GM18858 (cell line): ENCODE measurements at regions not wholly inside any gene's neighbourhood (a gene's known extent, or its start where the extent isn't known, plus 50 kb on each side); places are given as distances from the start of the nearest gene placed in this dataset.

Experiments used
- ATAC-seq: cut with Tn5 transposase; IDR thresholded peaks from one replicate; pipeline ENCODE4 v1.9.1; 2021; ENCODE audit not compliant: unreplicated experiment

DNA sequence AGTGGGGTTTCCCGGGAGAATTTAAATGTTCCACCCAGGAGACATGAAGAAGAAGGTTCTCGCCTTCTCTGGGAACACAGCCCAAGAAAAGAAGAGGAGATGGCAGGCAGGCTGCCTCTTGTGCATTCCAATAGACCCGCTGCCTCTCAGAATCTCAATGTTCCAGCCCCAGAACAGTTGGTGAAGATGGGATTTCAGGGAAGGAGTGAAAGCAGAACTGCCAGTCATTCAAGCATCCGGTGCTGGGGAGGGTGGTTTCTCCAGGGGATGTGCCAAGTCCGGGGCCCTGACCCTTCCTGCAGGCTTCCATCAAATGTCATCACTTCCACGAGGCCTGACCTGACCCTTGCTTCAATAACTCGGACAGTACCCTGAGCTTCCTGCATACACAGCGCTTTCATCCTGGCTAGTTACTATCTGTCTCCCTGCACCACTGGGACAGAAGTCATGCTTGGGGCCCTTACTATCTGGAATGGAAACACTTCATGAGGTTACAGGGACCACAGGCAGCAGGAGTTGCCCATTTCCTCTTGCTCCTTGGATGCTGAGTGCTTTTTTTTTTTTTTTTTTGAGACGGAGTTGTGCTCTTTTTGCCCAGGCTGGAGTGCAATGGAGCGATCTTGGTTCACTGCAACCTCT is 386.6 kb upstream of the POU3F1 start:
- no peak for ATAC-seq

DNA sequence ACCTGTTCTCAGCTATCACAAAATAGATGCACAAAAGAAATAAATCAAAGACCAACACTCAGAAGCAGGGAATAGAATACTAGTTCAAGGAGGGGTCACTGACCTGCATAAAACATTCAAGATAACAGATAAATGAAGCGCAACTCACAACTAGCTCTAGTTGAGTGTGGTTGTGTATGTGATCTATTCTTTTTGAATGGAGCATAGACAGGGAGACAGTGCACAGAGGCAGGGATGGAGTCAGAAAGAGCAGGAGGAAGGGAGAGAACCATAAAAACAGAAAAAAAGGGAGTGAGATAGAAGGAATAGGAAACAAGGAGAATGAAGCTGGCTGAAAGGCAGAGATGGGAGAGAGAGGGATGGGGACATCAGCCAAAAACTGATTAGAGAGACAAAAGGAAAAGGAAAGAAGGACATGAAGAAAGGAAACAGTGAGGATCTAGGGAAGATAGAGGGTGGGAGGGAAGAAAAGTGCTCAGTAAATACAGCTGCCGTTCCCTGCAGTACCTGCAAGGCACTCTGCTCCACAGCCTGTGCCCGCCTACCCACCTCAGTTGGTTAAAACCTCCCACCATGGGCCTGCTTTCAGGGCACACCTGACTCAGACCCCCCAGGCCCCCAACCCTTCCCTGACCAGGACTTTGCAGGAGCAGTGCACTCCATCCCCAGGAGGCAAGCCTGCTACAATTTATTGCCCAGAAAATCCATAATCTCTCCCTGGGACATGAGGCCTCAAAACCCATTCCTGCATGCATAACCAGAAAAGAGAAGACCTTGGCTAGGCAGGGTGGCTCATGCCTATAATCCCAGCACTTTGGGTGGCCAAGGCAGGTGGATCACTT is 385.2 kb upstream of the POU3F1 start:
- ATAC-seq = no peak

DNA sequence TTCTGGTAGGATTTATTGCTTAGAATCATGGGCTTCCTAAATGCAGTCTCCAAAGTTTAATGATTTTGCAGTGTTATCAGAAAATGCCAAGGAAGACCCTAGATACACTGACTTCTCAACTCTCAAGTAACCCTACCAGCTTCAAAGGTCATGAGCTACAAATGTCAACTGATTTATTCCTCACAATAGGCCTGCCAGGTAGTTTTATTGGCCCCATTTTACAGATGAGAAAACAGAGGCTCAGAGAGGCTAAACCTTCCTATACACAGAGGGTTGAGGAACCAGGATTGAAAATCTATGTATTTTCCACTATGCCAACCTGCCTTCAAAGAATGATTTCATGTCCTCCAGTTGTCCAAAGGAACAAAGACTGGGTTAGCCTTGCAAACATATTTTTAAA is 384.4 kb upstream of the POU3F1 start:
- ATAC-seq = no peak

DNA sequence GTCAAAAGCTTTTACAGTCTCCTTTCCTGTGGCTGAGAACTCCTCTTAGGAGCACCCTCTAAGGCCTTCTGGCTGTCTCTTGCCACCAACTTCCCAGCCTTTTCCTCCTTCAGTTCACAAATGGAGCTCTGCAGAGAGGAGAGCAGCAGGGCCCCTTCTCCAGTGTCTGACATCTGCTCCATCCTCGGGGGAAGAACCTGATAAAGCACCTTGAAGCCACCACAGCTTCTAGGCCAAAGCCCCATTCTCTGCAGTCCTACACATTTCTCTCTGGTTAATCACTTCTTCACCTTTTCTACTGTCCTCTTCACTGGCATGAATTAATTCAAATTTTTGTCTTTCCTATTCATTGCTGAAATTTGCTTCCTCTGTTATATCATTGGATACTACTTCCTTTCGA is 378.1 kb upstream of the POU3F1 start:
- ATAC-seq = no peak

DNA sequence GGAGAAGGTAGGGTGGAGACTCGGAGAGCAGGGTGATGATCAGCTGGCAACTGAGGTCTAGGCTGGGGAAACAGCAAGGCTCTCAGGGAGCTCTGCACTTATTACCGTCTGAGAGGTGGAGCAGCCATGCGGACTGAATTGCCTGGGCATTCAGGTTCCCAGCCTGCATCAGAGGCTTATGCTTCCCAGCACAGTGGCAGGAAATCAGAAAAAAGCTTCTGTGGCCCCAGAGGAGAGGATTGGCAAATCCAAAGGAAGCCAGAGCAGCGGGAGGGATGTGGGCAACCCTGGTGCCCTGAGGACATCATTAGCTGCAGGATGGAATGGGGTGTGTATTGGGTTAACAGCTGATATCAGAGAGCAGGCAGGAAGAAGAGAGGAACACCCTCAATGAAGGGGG is 374.1 kb upstream of the POU3F1 start:
- no peak for ATAC-seq

DNA sequence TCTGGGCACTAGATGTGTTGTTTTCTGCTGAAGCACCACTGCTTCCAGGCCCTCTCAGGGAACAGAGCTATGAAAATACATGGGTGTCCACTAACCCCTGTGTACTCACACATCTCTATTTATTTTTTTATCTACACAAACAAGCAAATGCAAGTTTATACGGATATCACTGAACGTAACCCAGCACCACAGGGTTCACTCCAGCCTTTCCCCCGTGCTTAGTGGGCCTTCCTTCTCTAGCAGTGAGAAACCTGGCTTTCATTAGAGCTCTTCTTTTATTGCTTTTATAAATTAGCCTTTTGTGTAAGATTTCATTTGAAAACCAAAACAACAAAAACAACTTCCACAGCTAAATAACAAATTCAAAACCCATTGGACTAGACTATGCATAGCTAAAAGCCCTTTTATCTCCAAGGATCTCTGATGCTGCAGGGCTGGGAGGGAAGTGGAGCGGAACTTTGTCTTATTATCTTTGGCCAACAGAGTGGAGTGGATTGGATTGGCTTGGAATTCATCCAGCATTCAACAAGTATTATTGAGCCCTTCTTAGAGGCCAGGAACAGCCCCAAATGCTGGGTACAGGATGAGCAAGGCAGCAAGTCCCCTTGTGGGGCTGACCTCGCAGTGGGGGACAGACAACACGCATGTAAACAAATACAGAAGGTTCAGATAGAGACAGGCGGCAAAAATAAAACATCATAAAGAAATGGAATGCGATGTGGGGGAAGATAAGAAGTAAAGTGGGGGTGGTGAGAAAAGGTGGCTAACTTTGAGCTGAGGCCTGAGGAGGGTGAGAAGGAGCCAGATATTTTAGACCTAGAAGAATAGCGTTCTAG is 371.8 kb upstream of the POU3F1 start:
- no peak for ATAC-seq

DNA sequence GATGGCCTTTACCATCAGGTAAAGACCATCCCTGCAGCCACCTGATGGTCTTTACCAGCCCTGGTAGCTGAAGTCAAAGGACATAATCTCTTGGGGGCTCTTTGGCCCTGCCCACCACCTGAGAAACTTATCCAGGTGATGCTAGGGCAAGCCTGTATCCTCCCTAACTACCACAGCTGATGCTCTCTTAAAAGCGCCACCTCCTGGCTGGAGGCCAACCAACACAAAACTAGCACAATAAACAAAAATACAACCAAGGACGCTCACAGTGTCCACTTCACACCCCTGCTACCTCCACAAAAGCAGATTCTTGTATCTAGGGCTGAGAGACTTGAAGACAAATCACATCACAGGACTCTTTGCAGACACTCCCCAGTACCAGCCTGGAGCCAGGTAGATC is 357.1 kb upstream of the POU3F1 start:
- no peak for ATAC-seq

DNA sequence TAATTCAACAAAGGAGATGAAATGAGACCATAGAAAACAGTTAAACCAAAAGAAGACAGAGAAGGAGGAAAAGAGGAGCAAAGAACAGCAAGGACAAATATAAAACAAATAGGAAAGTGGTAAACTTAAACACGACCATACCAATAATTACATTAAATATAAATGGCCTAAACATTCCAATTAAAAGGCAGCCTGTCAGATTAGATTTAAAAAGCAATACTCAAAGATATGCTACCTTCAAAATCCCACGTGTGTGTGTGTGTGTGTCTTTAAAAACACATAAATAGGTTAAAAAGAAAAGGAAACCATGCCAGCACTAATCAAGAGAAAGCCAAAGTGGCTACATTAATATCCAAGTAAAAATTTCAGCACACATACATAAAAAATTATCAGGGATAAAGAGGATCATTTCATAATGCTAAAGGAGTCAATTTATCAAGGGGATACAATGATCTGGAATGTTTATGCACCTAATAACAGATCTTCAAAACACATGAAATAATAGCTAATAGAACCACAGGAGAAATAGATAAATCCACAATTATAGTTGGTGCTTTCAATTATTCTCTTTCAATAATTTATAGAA is 355.7 kb upstream of the POU3F1 start:
- no peak for ATAC-seq

DNA sequence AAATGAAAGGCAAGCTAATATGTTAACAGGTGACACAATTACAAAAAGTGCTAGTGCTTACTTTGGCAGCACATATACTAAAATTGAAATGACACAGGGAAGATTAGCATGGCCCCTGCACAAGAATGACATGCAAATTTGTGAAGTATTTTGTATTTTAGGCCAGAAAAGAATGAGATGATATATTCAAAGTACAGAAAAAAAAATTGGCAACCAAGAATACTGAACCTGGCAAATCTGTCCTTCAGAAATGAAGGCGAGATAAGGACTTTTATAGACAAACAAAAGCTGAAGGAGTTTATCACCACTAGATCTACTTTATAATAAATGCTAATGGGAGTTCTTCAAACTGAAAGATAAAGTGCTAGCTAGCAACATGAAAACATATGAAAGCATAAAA is 350.0 kb upstream of the POU3F1 start:
- ATAC-seq = no peak

DNA sequence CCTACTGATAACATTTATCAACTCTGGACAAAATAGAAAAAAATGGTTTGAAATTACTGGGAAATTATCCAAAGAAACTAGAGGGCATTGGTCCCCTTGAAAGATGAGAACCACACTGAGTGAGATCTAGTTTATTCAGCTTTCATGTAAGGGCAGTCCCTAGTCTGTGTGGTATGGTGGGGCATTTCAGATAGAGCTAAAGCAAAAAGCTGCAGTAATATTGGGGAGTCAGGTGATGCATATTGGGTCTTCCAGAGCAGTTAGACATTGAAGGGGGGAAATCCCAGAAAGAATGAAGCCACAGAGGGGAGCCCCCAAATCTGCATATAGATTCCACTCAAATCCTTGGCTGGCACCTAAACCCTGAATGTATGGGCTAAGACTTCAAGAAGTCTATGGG is 347.7 kb upstream of the POU3F1 start:
- no peak for ATAC-seq

DNA sequence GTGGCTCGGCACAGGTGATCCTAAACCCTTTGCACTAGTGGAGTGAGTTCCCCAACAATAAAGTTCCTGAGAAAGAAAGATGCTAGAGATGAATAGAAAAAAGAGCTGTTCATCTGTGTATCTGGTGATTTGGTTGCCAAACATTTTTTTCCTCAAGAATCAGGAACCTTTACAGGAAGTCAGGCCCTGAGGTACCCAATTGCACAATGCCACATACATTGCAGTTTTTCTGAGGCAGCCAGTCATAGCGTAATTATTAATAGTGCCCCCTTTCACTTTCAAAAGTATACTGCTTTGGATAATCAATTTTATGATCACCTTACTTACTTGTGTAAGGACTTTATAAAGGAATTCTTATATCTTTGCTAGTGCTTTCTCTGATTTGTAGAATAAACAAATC is 346.3 kb upstream of the POU3F1 start:
- no peak for ATAC-seq

DNA sequence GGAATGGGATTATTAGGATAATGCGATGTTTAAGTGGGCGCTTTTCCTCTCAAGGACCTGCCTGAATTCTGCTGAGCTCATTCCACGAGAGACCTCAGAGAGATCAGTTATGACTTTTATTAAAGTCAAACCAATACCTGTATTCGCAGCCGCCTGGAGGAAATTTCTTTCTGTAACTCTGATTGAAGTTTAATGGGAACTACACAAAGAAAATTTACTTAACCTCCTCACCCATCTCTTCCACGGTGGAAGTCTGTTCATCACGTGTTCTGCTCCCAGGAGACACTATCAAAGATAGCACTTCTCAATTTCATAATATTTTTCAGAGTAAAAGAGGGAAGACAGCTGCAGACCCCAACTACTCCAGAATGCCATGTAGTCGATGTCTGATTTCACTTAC is 334.7 kb upstream of the POU3F1 start:
- ATAC-seq = no peak

DNA sequence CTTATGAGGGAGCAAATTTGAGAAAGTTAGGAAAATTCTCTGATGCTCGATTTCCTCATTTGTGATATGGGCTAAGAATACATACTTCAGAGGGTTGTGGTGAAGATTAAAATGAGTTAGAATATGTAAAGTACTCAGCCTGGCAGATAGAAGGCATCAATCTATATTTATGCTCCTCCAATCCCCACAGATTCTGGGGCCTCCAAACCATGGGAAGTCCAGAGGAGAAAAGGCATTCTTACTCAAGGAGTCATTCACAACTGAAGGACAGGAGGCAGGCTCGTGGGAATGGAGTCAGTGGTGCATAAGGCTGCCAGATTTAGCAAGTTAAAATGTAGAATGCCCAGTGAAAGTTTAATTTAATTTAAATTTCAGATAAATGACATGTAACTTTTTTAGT is 330.0 kb upstream of the POU3F1 start:
- no peak for ATAC-seq

DNA sequence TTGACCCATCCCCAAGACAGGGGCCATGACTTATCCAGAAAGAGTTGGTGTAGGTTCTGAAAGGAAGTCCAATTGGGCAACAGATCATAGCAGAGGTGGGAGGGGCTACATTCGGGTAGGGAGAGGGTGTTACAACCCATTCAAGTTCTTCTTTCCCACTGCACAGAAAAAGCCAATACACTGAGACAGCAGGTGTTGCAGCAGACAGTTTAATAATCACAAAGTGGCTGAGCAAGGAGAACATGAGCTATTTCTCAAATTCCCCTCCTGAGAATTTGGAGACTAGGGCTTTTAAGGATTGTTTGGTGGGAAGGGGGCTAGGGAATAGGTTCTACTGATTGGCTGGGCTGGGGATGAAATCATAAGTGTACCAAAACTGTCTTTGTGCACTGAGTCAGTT is 328.4 kb upstream of the POU3F1 start:
- ATAC-seq = no peak

DNA sequence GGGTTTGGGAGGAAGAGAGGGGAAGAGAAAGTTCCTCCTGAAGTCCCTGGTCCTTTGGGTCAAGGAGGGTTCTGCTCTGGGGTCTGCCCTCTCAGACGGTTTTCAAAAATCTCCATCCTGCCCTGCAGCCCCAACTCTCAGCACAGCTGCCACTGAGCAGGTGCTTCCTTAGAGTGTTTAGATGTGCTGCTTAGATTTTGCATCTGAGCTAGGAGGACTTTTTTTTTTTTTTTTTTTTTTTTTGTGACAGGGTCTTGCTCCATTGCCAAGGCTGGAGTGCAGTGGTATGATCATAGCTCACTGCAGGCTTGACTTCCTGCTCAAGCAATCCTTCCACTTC is 324.9 kb upstream of the POU3F1 start:
- ATAC-seq = no peak

DNA sequence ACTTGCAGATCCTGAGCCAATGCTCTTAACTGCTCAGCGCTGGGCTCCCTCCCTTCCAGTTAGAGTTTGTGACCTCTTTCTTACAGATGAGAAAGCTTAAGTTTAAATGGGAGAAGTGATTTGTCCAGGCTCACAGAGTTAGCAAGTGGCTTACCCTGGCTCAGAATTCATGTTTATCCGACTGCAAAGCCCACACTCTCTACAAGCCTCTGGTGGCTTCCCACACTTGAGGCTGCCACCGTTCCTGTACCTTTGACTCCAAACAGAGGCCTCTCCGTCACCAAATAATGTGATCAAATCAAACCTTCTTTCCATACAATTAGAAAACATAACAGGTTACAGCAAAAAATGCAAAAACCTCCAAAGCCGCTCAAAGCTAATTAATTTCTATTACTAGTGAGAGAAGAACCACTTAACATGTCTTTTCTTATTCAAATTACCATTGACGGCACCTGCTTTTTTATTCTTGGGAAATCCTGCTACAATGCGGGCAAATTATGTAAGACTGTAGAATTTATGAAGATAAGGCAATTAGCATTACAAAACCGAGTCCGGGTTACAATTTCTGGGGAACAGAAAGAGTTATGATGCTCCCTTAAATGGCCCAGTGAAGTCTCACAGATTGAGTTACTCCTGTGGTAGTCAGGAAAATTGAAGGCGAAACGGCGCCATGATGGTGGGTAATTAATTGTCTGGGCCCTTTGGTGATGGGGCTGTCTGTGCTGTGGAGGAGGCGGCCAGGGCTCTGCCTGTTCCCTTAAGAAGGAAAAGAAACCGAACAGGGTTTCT is 324.3 kb upstream of the POU3F1 start:
- ATAC-seq = no peak

DNA sequence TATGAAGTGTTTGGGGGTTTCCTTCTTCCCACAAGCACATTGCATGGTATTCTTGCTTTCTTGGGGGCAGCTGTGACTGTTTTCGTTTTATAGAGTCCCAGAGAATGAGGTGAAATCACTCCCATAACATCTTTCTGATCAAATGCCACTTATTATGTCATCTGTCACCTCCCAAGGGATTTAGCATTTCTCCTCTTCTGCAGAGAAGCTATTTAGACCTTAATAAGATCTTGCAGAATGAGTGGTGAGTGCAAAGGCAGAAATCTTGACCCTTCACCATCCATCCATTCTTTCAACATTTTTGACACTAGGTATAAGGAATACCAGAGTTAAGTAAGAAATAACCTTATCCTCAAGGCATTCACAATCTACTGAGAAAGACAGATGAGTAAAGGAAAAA is 318.6 kb upstream of the POU3F1 start:
- ATAC-seq = no peak

DNA sequence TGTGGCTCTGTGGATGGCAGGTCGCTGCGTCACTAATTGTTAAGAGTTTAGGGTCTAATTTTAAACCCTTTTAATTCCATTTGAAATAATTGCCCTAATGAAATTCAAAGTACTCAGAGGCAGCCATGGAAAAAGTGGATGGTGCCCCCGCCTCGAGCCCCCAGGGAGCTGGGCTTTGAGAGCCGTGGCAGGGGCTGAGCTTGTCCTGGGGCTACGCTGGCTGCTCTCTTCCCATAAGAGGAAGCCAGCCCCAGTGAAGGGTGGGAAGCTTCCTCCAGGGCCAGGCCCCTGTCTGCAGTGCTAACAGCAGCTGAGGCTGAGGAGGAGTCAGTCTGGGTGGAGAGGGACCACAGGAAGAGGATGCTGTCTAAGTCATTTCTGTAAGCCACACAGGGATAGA is 315.0 kb upstream of the POU3F1 start:
- no peak for ATAC-seq

DNA sequence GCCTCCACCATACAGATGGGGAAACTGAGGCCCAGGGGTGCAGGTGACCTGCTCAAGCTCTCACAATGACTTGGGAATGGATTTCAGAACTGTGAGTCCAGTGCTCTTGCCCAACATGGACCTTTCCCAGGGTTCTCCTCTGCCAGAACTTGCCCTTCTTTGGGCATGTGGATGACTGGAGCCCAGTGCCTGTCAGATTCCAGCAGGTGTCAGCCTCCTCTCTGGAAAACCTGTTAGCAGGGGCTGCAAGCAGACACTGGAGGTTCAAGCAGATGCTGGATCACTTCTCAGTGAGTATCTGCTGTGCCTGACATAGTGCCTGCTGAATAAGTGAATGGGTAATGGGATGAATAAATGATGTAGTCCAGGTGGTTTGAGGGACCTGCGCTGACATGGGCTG is 314.2 kb upstream of the POU3F1 start:
- no peak for ATAC-seq

DNA sequence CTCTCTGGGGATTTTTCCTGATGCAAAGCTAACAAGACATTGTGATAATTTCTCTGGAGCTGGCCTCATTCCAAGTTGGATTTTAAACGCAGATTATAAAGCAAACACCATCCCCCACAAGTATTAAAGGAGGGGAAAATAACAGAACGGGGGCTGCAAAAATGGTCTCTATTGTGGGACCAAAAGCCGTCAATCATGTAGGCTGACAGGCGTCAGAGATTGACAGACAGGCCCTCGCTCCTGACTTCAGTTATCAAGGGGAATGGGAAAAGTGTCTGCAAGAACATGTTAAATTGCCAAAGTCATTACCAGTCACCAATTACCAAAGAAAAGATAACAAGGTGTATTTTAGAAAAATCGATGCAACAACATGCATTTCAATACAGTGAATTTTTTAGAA is 307.4 kb upstream of the POU3F1 start:
- ATAC-seq = no peak

DNA sequence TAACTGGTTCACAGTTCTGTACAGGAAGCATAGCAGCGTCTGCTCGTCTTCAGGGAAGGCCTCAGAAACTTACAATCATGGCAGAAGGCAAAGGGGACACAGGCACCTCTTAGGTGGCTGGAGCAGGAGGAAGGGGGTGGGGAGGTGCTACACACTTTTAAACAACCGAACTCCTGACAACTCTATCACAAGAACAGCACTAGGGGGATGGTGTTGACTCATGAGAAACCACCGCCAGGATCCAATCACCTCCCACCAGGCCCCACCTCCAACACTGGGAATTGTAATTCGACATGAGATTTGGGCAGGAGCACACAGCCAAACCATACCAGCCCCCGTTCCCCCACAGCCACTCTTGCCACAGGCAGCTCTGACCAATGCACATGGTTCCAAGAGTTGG is 306.3 kb upstream of the POU3F1 start:
- ATAC-seq = no peak
